ENCODE measurements at regions not wholly inside any gene's neighbourhood (a gene's known extent, or its start where the extent isn't known, plus 50 kb on each side); places are given as distances from the start of the nearest gene placed in this dataset.

DNA sequence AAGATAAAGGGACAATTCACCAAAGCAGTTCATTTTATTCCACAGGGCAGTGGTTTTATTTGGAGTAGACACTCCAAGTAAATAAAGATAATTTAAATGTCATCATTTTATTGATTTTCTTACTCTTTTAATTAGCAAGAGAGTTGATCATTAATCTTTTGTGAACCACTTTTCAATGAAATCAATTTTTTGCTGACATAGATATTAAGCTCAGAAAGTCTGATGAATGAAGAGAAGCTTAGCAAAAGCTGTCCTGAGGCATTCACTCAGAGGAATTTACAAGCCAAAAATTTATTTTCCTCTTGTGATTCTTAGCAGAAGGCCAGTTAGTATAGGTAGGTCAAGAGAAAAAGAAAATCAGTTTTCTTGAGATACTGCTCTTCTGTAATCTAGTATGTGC is 618.0 kb downstream of the CCER1 start:
- Histone ChIP-seq H3K27ac (ENCODE audit: low read depth, low read length) (no peak overlapping the region), H4K20me1 (ENCODE audit: control insufficient read depth, insufficient read depth, low read depth, low read length) (no peaks in the 10 kb centered on the region), H3K4me2 (ENCODE audit: low read length) (no peak overlapping the region), H3K4me3 (ENCODE audit: low read length) (no peak overlapping the region), H3K9me3 (ENCODE audit: control insufficient read depth, insufficient read depth, low read length) (no peaks in the 10 kb centered on the region), H3K9me2 (replicated peaks; ENCODE audit: control insufficient read depth, low read length) (no peaks in the 10 kb centered on the region), H3F3A (ENCODE audit: control insufficient read depth, insufficient read depth) (no peaks in the 10 kb centered on the region), H3K27me3 (ENCODE audit: control insufficient read depth, low read length) (no peaks in the 10 kb centered on the region), H3K36me3 (ENCODE audit: control insufficient read depth, low read length) (no peaks in the 10 kb centered on the region), H3K4me1 (ENCODE audit: control insufficient read depth, low read length) (no peaks in the 10 kb centered on the region), H3K79me2 (ENCODE audit: control insufficient read depth, low read length) (no peaks in the 10 kb centered on the region)
- TF ChIP-seq, protein P1, sequence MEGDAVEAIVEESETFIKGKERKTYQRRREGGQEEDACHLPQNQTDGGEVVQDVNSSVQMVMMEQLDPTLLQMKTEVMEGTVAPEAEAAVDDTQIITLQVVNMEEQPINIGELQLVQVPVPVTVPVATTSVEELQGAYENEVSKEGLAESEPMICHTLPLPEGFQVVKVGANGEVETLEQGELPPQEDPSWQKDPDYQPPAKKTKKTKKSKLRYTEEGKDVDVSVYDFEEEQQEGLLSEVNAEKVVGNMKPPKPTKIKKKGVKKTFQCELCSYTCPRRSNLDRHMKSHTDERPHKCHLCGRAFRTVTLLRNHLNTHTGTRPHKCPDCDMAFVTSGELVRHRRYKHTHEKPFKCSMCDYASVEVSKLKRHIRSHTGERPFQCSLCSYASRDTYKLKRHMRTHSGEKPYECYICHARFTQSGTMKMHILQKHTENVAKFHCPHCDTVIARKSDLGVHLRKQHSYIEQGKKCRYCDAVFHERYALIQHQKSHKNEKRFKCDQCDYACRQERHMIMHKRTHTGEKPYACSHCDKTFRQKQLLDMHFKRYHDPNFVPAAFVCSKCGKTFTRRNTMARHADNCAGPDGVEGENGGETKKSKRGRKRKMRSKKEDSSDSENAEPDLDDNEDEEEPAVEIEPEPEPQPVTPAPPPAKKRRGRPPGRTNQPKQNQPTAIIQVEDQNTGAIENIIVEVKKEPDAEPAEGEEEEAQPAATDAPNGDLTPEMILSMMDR (IDR thresholded peaks at IDR 0.05; ENCODE audit: low read depth, low read length, poor library complexity, severe bottlenecking), result no peak
- no peak for TF ChIP-seq EZH2phosphoT487 (IDR thresholded peaks at IDR 0.05; ENCODE audit: borderline replicate concordance, low read length)

GRCh38 chr12:90335566-90335965 is 619.4 kb downstream of the CCER1 start:
- H3K79me2 ChIP-seq (ENCODE audit: control insufficient read depth, low read length), result no peaks in the 10 kb centered on the region
- no peaks in the 10 kb centered on the region for H3K4me1 ChIP-seq (ENCODE audit: control insufficient read depth, low read length)
- no peak overlapping the region for H3K27ac ChIP-seq (ENCODE audit: low read depth, low read length)
- no peaks in the 10 kb centered on the region for H3K27me3 ChIP-seq (ENCODE audit: control insufficient read depth, low read length)
- no peaks in the 10 kb centered on the region for H3K9me2 ChIP-seq (replicated peaks; ENCODE audit: control insufficient read depth, low read length)
- no peak overlapping the region for H3K4me3 ChIP-seq (ENCODE audit: low read length)
- no peaks in the 10 kb centered on the region for H3F3A ChIP-seq (ENCODE audit: control insufficient read depth, insufficient read depth)
- no peak overlapping the region for H3K4me2 ChIP-seq (ENCODE audit: low read length)
- H3K36me3 ChIP-seq (ENCODE audit: control insufficient read depth, low read length), result no peaks in the 10 kb centered on the region
- no peaks in the 10 kb centered on the region for H4K20me1 ChIP-seq (ENCODE audit: control insufficient read depth, insufficient read depth, low read depth, low read length)
- TF ChIP-seq, protein P1 (IDR thresholded peaks at IDR 0.05; ENCODE audit: low read depth, low read length, poor library complexity, severe bottlenecking), result no peak
- no peak for TF ChIP-seq EZH2phosphoT487 (IDR thresholded peaks at IDR 0.05; ENCODE audit: borderline replicate concordance, low read length)
- no peaks in the 10 kb centered on the region for H3K9me3 ChIP-seq (ENCODE audit: control insufficient read depth, insufficient read depth, low read length)

DNA sequence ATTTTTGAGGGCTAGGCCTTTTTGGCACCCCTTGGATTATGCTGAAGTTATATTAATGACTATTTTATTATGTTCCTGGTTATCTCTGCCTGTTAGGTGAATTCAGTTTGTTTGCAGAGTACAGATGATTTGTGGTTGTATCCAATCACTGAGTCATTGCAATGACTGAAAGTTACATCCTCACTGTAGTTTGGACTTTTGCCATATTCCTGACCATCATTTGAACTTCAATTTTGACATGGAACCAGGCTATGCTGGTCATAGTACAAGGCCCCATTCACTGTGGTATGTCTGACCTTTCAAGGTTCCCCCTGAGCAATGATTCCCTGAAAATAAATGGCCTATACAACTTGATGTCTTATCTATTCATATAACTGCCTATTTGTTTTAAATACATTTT is 621.0 kb downstream of the CCER1 start:
- no peaks in the 10 kb centered on the region for H3K27me3 ChIP-seq (ENCODE audit: control insufficient read depth, low read length)
- H3K79me2 ChIP-seq (ENCODE audit: control insufficient read depth, low read length), result no peaks in the 10 kb centered on the region
- no peaks in the 10 kb centered on the region for H4K20me1 ChIP-seq (ENCODE audit: control insufficient read depth, insufficient read depth, low read depth, low read length)
- H3K27ac ChIP-seq (ENCODE audit: low read depth, low read length), result no peak overlapping the region
- no peaks in the 10 kb centered on the region for H3K36me3 ChIP-seq (ENCODE audit: control insufficient read depth, low read length)
- no peaks in the 10 kb centered on the region for H3K9me2 ChIP-seq (replicated peaks; ENCODE audit: control insufficient read depth, low read length)
- H3K4me1 ChIP-seq (ENCODE audit: control insufficient read depth, low read length), result no peaks in the 10 kb centered on the region
- H3K4me2 ChIP-seq (ENCODE audit: low read length), result no peak overlapping the region
- TF ChIP-seq EZH2phosphoT487 (IDR thresholded peaks at IDR 0.05; ENCODE audit: borderline replicate concordance, low read length), result no peak
- no peaks in the 10 kb centered on the region for H3F3A ChIP-seq (ENCODE audit: control insufficient read depth, insufficient read depth)
- H3K4me3 ChIP-seq (ENCODE audit: low read length), result no peak overlapping the region
- no peaks in the 10 kb centered on the region for H3K9me3 ChIP-seq (ENCODE audit: control insufficient read depth, insufficient read depth, low read length)

DNA sequence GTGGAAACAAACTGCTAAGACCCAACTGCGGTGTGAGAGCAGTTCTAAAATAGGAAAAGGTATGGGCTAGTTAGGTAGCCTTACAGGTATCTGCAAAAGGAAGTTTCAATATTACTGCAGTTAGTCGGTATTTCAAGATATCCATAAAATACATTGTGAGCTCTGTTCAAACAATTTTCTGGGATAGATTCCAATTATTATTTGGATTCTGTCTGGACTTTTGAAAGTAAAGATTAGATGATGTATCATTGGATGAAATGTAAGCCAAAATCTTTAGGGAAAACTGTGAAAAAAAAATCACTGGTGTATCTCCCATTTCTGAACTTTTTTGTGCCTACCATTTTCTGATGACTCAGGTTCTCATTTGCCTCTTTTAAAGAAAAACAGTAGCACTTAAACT is 621.6 kb downstream of the CCER1 start:
- no peak overlapping the region for H3K4me3 ChIP-seq (ENCODE audit: low read length)
- H3F3A ChIP-seq (ENCODE audit: control insufficient read depth, insufficient read depth), result no peaks in the 10 kb centered on the region
- H3K4me1 ChIP-seq (ENCODE audit: control insufficient read depth, low read length), result no peaks in the 10 kb centered on the region
- H4K20me1 ChIP-seq (ENCODE audit: control insufficient read depth, insufficient read depth, low read depth, low read length), result no peaks in the 10 kb centered on the region
- no peaks in the 10 kb centered on the region for H3K36me3 ChIP-seq (ENCODE audit: control insufficient read depth, low read length)
- TF ChIP-seq EZH2phosphoT487 (IDR thresholded peaks at IDR 0.05; ENCODE audit: borderline replicate concordance, low read length), result no peak
- TF ChIP-seq, protein P1 (IDR thresholded peaks at IDR 0.05; ENCODE audit: low read depth, low read length, poor library complexity, severe bottlenecking), result no peak
- no peaks in the 10 kb centered on the region for H3K9me3 ChIP-seq (ENCODE audit: control insufficient read depth, insufficient read depth, low read length)
- H3K27ac ChIP-seq (ENCODE audit: low read depth, low read length), result no peak overlapping the region
- H3K4me2 ChIP-seq (ENCODE audit: low read length), result no peak overlapping the region
- H3K27me3 ChIP-seq (ENCODE audit: control insufficient read depth, low read length), result no peaks in the 10 kb centered on the region
- H3K79me2 ChIP-seq (ENCODE audit: control insufficient read depth, low read length), result no peaks in the 10 kb centered on the region
- H3K9me2 ChIP-seq (replicated peaks; ENCODE audit: control insufficient read depth, low read length), result no peaks in the 10 kb centered on the region
